Neural crest cell (in vitro differentiated cells): ENCODE measurements at regions not wholly inside any gene's neighbourhood (a gene's known extent, or its start where the extent isn't known, plus 50 kb on each side); places are given as distances from the start of the nearest gene placed in this dataset.

Experiments used
- DNase-seq: peaks from one replicate; pipeline ENCODE4 v3.0.0; 2021; ENCODE audit warnings: low read depth, mixed read lengths, low spot score
- H3K27ac Mint-ChIP-seq: one replicate; pipeline ENCODE4 v1.8.0; 2021; ENCODE audit warnings: mild to moderate bottlenecking, mixed read lengths; ENCODE audit not compliant: unreplicated experiment
- H3K27me3 Mint-ChIP-seq: 2 replicates; pipeline ENCODE4 v1.8.0; 2021; ENCODE audit warnings: low read depth, mild to moderate bottlenecking, mixed read lengths
- H3K36me3 Mint-ChIP-seq: 2 replicates; pipeline ENCODE4 v1.8.0; 2021; ENCODE audit warnings: low read depth, mild to moderate bottlenecking, mixed read lengths
- H3K4me1 Mint-ChIP-seq: 2 replicates; pipeline ENCODE4 v1.8.0; 2021; ENCODE audit warnings: mixed read lengths
- H3K4me3 Mint-ChIP-seq: one replicate; pipeline ENCODE4 v1.8.0; 2021; ENCODE audit warnings: mild to moderate bottlenecking, mixed read lengths
- H3K9me3 Mint-ChIP-seq: 2 replicates; pipeline ENCODE4 v1.8.0; 2021; ENCODE audit warnings: mixed read lengths
- CTCF ChIP-seq: fragments of 200-600 bp; sonication (generic); conservative IDR thresholded peaks from 2 replicates; pipeline ENCODE4 v1.5.0; 2021; ENCODE audit warnings: antibody characterized with exemption, mild to moderate bottlenecking

- H3K4me3 Mint-ChIP-seq, result no peak overlapping the region
These were observed 151.6 kb downstream of the SLITRK1 start for GRCh38 chr13:83730674-83731073.

GRCh38 chr13:83722443-83722842 lies 159.8 kb downstream of the SLITRK1 start:
- no peak for TF ChIP-seq CTCF
- no peaks in the 10 kb centered on the region for H3K9me3 Mint-ChIP-seq
- no peak overlapping the region for H3K4me3 Mint-ChIP-seq
- no peak overlapping the region for H3K27ac Mint-ChIP-seq
- H3K36me3 Mint-ChIP-seq, result no peaks in the 10 kb centered on the region
- H3K27me3 Mint-ChIP-seq, result no peaks in the 10 kb centered on the region
- H3K4me1 Mint-ChIP-seq, result no peaks in the 10 kb centered on the region
- DNase-seq, result no peak

More at GRCh38 chr13:83730674-83731073, 151.6 kb downstream of the SLITRK1 start:
- no peaks in the 10 kb centered on the region for H3K4me1 Mint-ChIP-seq
- no peaks in the 10 kb centered on the region for H3K36me3 Mint-ChIP-seq
- TF ChIP-seq CTCF, result no peak
- H3K27me3 Mint-ChIP-seq, result no peaks in the 10 kb centered on the region
- H3K27ac Mint-ChIP-seq, result no peak overlapping the region
- no peak for DNase-seq
- no peaks in the 10 kb centered on the region for H3K9me3 Mint-ChIP-seq

- no peak for DNase-seq
- TF ChIP-seq CTCF, result no peak
- no peaks in the 10 kb centered on the region for H3K36me3 Mint-ChIP-seq
- H3K27me3 Mint-ChIP-seq, result no peaks in the 10 kb centered on the region
- no peaks in the 10 kb centered on the region for H3K4me1 Mint-ChIP-seq
- H3K9me3 Mint-ChIP-seq, result peaks cover 2% of the 10 kb centered on the region
- no peak overlapping the region for H3K4me3 Mint-ChIP-seq
- H3K27ac Mint-ChIP-seq, result peak overlapping the region; percentile 35
These were observed 166.2 kb downstream of the SLITRK1 start for GRCh38 chr13:83716121-83716520.

- H3K4me1 Mint-ChIP-seq, result no peaks in the 10 kb centered on the region
- no peak for DNase-seq
- no peak for TF ChIP-seq CTCF
- no peaks in the 10 kb centered on the region for H3K27me3 Mint-ChIP-seq
- no peak overlapping the region for H3K27ac Mint-ChIP-seq
- no peaks in the 10 kb centered on the region for H3K36me3 Mint-ChIP-seq
- H3K4me3 Mint-ChIP-seq, result no peak overlapping the region
- peaks cover 2% of the 10 kb centered on the region for H3K9me3 Mint-ChIP-seq
These were observed 168.0 kb downstream of the SLITRK1 start for GRCh38 chr13:83714236-83714635.

GRCh38 chr13:83710133-83710515 lies 172.2 kb downstream of the SLITRK1 start:
- TF ChIP-seq CTCF, result no peak
- Mint-ChIP-seq H3K27ac (no peak overlapping the region), H3K4me1 (no peaks in the 10 kb centered on the region), H3K36me3 (peaks cover 2% of the 10 kb centered on the region), H3K9me3 (peaks cover 3% of the 10 kb centered on the region), H3K27me3 (no peaks in the 10 kb centered on the region), H3K4me3 (no peak overlapping the region)
- DNase-seq, result no peak
